Lower lobe of right lung (tissue), 2 donors: ENCODE measurements at regions not wholly inside any gene's neighbourhood (a gene's known extent, or its start where the extent isn't known, plus 50 kb on each side); places are given as distances from the start of the nearest gene placed in this dataset.

ENCODE experiments used
- ATAC-seq, 2 donors: fragments of 200-7000 bp; cut with Tn5 transposase; one replicate each; pipeline ENCODE4 v1.9.1; 2020 to 2022; ENCODE audit warnings: mild to moderate bottlenecking in 2 of 2, moderate library complexity in 2 of 2
- DNase-seq: peaks from one replicate; pipeline ENCODE4 v3.0.0-alpha.2; 2020
- H3K27ac ChIP-seq: fragments of 200-600 bp; one replicate; pipeline ENCODE4 v1.8.0; 2022
- H3K27me3 ChIP-seq: fragments of 200-600 bp; one replicate; pipeline ENCODE4 v1.8.0; 2022; ENCODE audit warnings: low read depth
- H3K36me3 ChIP-seq: fragments of 200-600 bp; one replicate; pipeline ENCODE4 v1.8.0; 2022; ENCODE audit warnings: mild to moderate bottlenecking
- H3K4me1 ChIP-seq: fragments of 200-600 bp; one replicate; pipeline ENCODE4 v1.8.0; 2022
- H3K4me3 ChIP-seq: fragments of 200-600 bp; one replicate; pipeline ENCODE4 v1.8.0; 2022; ENCODE audit warnings: mild to moderate bottlenecking
- H3K9me3 ChIP-seq: fragments of 200-600 bp; one replicate; pipeline ENCODE4 v1.8.0; 2022
- CTCF ChIP-seq: fragments of 200-600 bp; IDR thresholded peaks from one replicate; pipeline ENCODE4 v1.8.0; 2022; ENCODE audit warnings: antibody characterized with exemption, mild to moderate bottlenecking
- intact Hi-C: fragments of 100-400 bp; cut with DNase I; formaldehyde crosslinking; loops from one replicate; pipeline ENCODE4 v1.11.0; 2022
- donor health status: DM: no; HTN: yes; CAD: no; lungs with severe emphysema.

- Histone ChIP-seq H3K4me1 (no peaks in the 10 kb centered on the region), H3K9me3 (no peaks in the 10 kb centered on the region), H3K4me3 (no peak overlapping the region), H3K36me3 (no peaks in the 10 kb centered on the region), H3K27me3 (no peaks in the 10 kb centered on the region), H3K27ac (no peak overlapping the region)
- intact Hi-C loops = no loop called here
- TF ChIP-seq CTCF = no peak
- DNase-seq (no peak), ATAC-seq (no peak)
Measured at GRCh38 chr16:64534180-64534780, 587.6 kb downstream of the CDH11 start.

GRCh38 chr16:64532691-64533090 lies 589.2 kb downstream of the CDH11 start:
- TF ChIP-seq CTCF = no peak
- no peak for DNase-seq
- no peak for ATAC-seq
- intact Hi-C loops = no loop called here
- Histone ChIP-seq H3K9me3 (no peaks in the 10 kb centered on the region), H3K4me1 (no peaks in the 10 kb centered on the region), H3K27me3 (no peaks in the 10 kb centered on the region), H3K27ac (no peak overlapping the region), H3K4me3 (no peak overlapping the region), H3K36me3 (no peaks in the 10 kb centered on the region)

GRCh38 chr16:64532117-64532516 lies 589.7 kb downstream of the CDH11 start:
- intact Hi-C loops = no loop called here
- Histone ChIP-seq H3K4me1 (no peaks in the 10 kb centered on the region), H3K27ac (no peak overlapping the region), H3K36me3 (no peaks in the 10 kb centered on the region), H3K4me3 (no peak overlapping the region), H3K9me3 (no peaks in the 10 kb centered on the region), H3K27me3 (no peaks in the 10 kb centered on the region)
- no peak for TF ChIP-seq CTCF
- DNase-seq (no peak), ATAC-seq (peak in 1 of 2 donors; percentile 43)

GRCh38 chr16:64531401-64531800 lies 590.5 kb downstream of the CDH11 start:
- H3K9me3 ChIP-seq = no peaks in the 10 kb centered on the region
- no peak overlapping the region for H3K27ac ChIP-seq
- no peaks in the 10 kb centered on the region for H3K36me3 ChIP-seq
- H3K27me3 ChIP-seq = no peaks in the 10 kb centered on the region
- intact Hi-C loops = no loop called here
- no peak for ATAC-seq
- no peak for DNase-seq
- H3K4me3 ChIP-seq = no peak overlapping the region
- TF ChIP-seq CTCF = no peak
- no peaks in the 10 kb centered on the region for H3K4me1 ChIP-seq

GRCh38 chr16:64522548-64522947 lies 599.3 kb downstream of the CDH11 start:
- no peak overlapping the region for H3K4me3 ChIP-seq
- H3K27ac ChIP-seq = no peak overlapping the region
- no peaks in the 10 kb centered on the region for H3K4me1 ChIP-seq
- no peaks in the 10 kb centered on the region for H3K36me3 ChIP-seq
- no peak for ATAC-seq
- no peak for DNase-seq
- TF ChIP-seq CTCF = no peak
- intact Hi-C loops = no loop called here
- no peaks in the 10 kb centered on the region for H3K27me3 ChIP-seq
- H3K9me3 ChIP-seq = no peaks in the 10 kb centered on the region

GRCh38 chr16:64513871-64514270 lies 608.0 kb downstream of the CDH11 start:
- H3K4me1 ChIP-seq = no peaks in the 10 kb centered on the region
- no peak overlapping the region for H3K27ac ChIP-seq
- no peak for ATAC-seq
- DNase-seq = no peak
- TF ChIP-seq CTCF = no peak
- no peaks in the 10 kb centered on the region for H3K36me3 ChIP-seq
- intact Hi-C loops = no loop called here
- no peaks in the 10 kb centered on the region for H3K27me3 ChIP-seq
- no peak overlapping the region for H3K4me3 ChIP-seq
- H3K9me3 ChIP-seq = no peaks in the 10 kb centered on the region
